A204.1 (cell line): ENCODE measurements at regions not wholly inside any gene's neighbourhood (a gene's known extent, or its start where the extent isn't known, plus 50 kb on each side); places are given as distances from the start of the nearest gene placed in this dataset.

Source experiments
- FAIRE-seq: peaks from 2 replicates; lab custom pipeline; 2012; peaks lifted over from hg19 to GRCh38; lab: Jason Lieb, UNC

DNA sequence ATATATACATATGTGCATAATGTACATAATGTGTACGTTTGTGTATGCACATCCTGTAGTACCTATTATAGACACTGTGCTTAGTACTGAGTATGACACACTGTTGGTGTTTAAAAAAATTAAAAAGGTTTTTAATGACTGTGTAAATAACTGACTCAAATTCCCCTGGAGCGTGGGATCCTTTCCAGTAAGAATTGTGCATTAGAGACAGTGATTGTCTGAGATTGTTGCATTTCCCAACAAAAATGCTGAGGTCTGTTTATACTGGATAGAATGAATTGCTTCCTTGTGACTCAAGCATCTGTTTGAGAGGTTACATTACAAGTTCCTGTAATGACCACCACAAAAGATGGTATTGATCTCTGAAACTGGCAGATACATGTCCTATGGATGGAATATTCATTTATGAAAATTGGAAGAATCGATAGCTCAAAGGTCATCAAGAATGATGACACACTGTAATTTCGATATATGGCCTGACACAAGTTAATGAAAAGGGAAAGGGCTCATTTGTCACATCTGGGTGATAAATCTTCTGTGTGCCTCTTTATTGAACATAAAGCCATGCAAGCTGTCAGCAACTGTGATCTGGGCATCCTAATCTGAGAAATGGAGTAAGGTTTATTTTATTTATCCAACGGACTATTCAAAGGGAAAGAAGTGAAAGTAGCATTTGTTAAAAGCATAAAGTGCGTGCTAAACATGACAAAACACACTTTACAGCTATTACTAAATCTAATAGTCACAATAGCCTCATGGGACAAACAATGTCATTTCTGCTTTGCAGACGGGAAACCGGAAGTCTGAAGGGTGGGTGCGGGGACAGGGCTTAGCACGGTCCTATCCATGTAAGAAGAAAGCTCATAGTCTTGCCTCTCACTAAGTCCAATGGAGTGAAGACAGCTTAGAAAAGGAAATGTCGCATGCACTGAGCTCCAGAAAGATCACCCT lies 228.8 kb downstream of the CDH11 start:
- no peak for FAIRE-seq

GRCh38 chr16:64889446-64889845 lies 232.4 kb downstream of the CDH11 start:
- FAIRE-seq, result no peak

- FAIRE-seq, result no peak
Observed at GRCh38 chr16:64887651-64888050, 234.2 kb downstream of the CDH11 start.

- no peak for FAIRE-seq
Observed at GRCh38 chr16:64882078-64882784, 239.6 kb downstream of the CDH11 start.

- FAIRE-seq, result no peak
Observed at GRCh38 chr16:64880994-64881393, 240.9 kb downstream of the CDH11 start.

- no peak for FAIRE-seq
Observed at GRCh38 chr16:64880006-64880405, 241.9 kb downstream of the CDH11 start.

DNA sequence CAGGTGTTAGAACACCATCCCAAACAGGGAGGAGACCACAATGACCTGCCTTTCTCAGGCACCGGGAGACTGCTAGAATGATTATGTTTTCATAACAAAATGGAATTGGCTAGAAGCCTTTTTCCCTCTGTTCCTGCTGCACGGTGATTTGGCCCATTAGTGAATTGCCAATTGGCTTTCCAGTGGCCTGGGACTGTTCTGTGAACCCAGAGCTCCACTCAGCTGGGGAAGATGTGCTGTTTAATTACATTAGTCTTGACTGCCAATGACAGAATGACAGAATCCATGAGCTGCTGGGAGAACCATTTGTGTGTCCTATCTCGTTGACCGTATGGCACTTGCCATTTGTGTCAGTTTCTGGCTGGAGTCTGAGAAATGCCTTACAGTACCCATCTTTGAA lies 242.9 kb downstream of the CDH11 start:
- FAIRE-seq, result no peak

- FAIRE-seq, result no peak
Observed at GRCh38 chr16:64872101-64872500, 249.8 kb downstream of the CDH11 start.

- FAIRE-seq, result no peak
Observed at GRCh38 chr16:64870859-64871258, 251.0 kb downstream of the CDH11 start.

- FAIRE-seq, result no peak
Observed at GRCh38 chr16:64869781-64870180, 252.1 kb downstream of the CDH11 start.

GRCh38 chr16:64866021-64866420 lies 255.8 kb downstream of the CDH11 start:
- no peak for FAIRE-seq

GRCh38 chr16:64865069-64865696 lies 256.7 kb downstream of the CDH11 start:
- no peak for FAIRE-seq

DNA sequence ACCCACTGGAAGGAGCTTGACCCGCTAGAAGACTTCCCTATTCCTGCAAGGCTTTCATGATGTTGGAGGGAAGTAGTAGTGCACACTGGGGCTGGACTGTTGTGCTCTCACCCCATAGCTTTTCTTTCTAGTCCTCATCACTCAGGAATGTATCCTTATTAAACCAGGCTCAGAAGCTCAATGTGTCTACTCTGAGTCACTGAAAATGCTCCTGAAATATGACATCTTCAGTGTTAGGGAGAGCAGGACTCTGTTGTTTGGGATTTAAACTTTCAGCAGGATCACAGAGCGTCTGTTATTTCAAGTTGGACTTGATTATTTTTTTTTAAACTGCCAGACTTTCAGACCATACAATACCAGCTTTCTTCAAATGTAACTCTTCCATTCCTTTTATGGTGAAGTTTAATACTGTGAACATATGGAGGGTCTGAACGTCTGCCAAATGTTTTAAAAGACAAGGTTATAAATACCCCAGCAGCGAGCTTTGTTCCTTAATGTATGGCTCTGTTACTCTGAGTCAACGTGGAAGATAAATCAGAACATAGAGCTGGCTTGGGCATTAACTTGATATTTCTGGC lies 257.5 kb downstream of the CDH11 start:
- no peak for FAIRE-seq

GRCh38 chr16:64858076-64858475 lies 263.8 kb downstream of the CDH11 start:
- FAIRE-seq, result no peak

GRCh38 chr16:64857411-64857810 lies 264.5 kb downstream of the CDH11 start:
- FAIRE-seq, result no peak

GRCh38 chr16:64853551-64853950 lies 268.3 kb downstream of the CDH11 start:
- FAIRE-seq, result no peak

- FAIRE-seq, result no peak
Observed at GRCh38 chr16:64846966-64847365, 274.9 kb downstream of the CDH11 start.

DNA sequence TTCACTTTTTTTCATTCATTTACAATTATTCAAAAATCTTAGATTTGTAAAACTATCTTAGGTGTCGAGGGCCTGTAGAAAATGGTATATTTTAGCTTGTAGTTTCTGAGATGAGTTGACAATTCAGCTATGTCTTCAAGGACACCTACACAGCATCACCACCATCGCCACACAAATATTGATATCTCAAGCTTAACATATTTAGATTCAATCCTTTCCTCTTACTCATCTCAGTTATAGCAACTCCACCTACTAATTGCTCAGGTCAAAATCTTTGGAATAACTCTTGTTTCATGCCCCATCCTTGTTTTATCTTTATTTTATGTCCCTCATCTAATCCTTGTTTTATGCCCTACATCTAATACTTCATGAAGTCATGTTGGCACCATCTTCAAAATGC lies 276.8 kb downstream of the CDH11 start:
- FAIRE-seq, result no peak

GRCh38 chr16:64841482-64841881 lies 280.4 kb downstream of the CDH11 start:
- no peak for FAIRE-seq

DNA sequence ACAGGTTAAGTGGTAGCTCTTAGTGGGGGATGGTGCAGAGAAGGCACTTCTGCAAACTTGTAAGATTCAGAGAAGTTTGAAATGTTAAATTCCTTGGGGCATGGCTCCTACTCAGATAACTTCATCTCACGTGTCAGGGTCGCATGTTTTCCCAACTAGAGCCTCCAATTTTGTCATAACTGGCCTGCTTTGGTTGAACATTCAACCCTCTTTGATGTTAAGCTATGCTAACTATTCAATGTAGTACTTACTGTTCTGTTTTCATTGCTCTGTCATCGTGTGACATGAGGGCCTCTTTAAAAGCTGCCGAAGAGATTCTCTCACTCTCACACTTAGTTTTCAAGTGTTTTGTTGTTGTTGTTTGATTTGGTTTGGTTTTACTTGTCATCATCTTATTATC lies 280.8 kb downstream of the CDH11 start:
- no peak for FAIRE-seq

- FAIRE-seq, result no peak
Observed at GRCh38 chr16:64830653-64831052, 291.2 kb downstream of the CDH11 start.

DNA sequence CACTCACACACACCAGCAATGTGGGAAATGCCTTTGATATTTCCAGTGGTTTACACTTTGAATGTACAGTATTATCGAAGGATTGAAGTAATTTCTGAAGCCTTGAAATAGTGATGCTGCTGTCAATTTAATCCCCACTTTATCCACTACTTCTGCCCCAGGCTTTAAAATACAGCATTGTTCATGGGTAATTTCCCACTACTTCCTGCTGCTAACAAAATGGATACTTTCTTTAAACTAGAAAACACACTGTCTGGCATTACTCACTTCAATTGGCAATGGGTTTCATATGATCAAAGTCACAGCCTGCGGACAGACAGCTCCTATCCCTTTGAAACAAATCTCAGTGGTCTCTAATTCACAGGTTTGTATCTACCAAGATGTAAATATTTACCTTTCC lies 292.2 kb downstream of the CDH11 start:
- FAIRE-seq, result no peak

DNA sequence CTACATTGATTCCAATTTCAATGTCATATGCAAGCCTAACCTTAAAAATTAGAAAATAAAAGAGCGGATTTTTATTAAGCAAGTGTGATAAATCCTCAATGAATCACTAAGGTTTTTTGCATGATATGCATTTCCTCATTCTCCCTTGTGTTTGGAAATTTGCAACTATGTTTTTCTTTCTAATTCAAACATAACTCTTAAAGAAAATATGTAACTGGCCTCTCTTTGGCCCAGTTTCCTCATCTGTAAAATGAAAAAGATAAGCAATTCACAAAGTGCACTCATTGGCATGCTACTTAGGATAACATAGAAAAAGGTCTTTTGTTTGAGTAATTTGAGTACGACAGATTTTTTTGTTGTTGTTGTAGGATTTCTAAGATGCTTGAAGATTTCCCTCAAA lies 295.5 kb downstream of the CDH11 start:
- no peak for FAIRE-seq
